ENCODE measurements at regions not wholly inside any gene's neighbourhood (a gene's known extent, or its start where the extent isn't known, plus 50 kb on each side); places are given as distances from the start of the nearest gene placed in this dataset.

GRCh38 chr4:13940921-13941320 is 313.4 kb upstream of the BOD1L1 start:
- TF ChIP-seq CTCF (optimal IDR thresholded peaks at IDR 0.05 in 1 of 3, IDR thresholded peaks at IDR 0.05 in 1 of 3, conservative IDR thresholded peaks at IDR 0.05 in 1 of 3; ENCODE audit: extremely low read depth in 1 of 3, insufficient read depth in 2 of 3, low read length in 3 of 3) (no peak), EZH2 (IDR thresholded peaks at IDR 0.05; ENCODE audit: low read length) (no peak)
